Liver (tissue), 8 donors: ENCODE measurements at regions not wholly inside any gene's neighbourhood (a gene's known extent, or its start where the extent isn't known, plus 50 kb on each side); places are given as distances from the start of the nearest gene placed in this dataset.

Experiments used
- DNase-seq: peaks from one replicate; pipeline ENCODE4 v3.0.0-alpha.2; 2017; ENCODE audit warnings: low spot score
- H3K27ac ChIP-seq, 2 donors: one replicate each; pipeline ENCODE4 v1.7.0; 2013; ENCODE audit warnings: inconsistent platforms in 2 of 2, low read length in 2 of 2, control low read depth in 1 of 2, low read depth in 1 of 2, mild to moderate bottlenecking in 1 of 2
- H3K27me3 ChIP-seq, 4 donors: one replicate each; pipeline versions ENCODE4 v1.6.1 to v1.7.0; 2013; ENCODE audit warnings: low read length in 3 of 4, inconsistent platforms in 1 of 4, mild to moderate bottlenecking in 1 of 4, moderate library complexity in 1 of 4; ENCODE audit not compliant: control insufficient read depth in 4 of 4, insufficient read depth in 4 of 4
- H3K36me3 ChIP-seq, 4 donors: one replicate each; pipeline versions ENCODE4 v1.6.1 to v1.7.0; 2013; ENCODE audit warnings: low read length in 3 of 4, mild to moderate bottlenecking in 3 of 4, low read depth in 1 of 4, moderate library complexity in 1 of 4; ENCODE audit not compliant: control insufficient read depth in 4 of 4, insufficient read depth in 3 of 4
- H3K4me1 ChIP-seq, 4 donors: one replicate each; pipeline versions ENCODE4 v1.6.1 to v1.7.0; 2013; ENCODE audit warnings: low read length in 3 of 4, mild to moderate bottlenecking in 3 of 4, moderate library complexity in 1 of 4; ENCODE audit not compliant: control insufficient read depth in 4 of 4, insufficient read depth in 4 of 4
- H3K4me3 ChIP-seq, 3 donors: one replicate each; pipeline versions ENCODE4 v1.6.1 to v1.7.0; 2013; ENCODE audit warnings: low read length in 3 of 3, control low read depth in 1 of 3, low read depth in 1 of 3, mild to moderate bottlenecking in 1 of 3
- H3K9ac ChIP-seq, 2 donors: one replicate each; pipeline ENCODE4 v1.7.0; 2013; ENCODE audit warnings: low read length in 2 of 2, mild to moderate bottlenecking in 2 of 2, moderate library complexity in 2 of 2, control low read depth in 1 of 2, low read depth in 1 of 2
- H3K9me3 ChIP-seq, 4 donors: one replicate each; pipeline versions ENCODE4 v1.6.1 to v1.7.0; 2013; ENCODE audit warnings: low read length in 3 of 4; ENCODE audit not compliant: control insufficient read depth in 4 of 4
- EGR1 ChIP-seq, 2 donors: IDR thresholded peaks; 2 replicates each; pipeline ENCODE4 v1.6.1; 2016 to 2018; ENCODE audit warnings: antibody characterized with exemption in 2 of 2, low read depth in 2 of 2
- FOXA1 ChIP-seq: IDR thresholded peaks from 2 replicates; pipeline ENCODE4 v1.6.1; 2016; ENCODE audit warnings: antibody characterized with exemption
- FOXA2 ChIP-seq: IDR thresholded peaks from 2 replicates; pipeline ENCODE4 v1.6.1; 2016; ENCODE audit warnings: antibody characterized with exemption
- GABPA ChIP-seq, 2 donors: IDR thresholded peaks in 1 of 2; conservative IDR thresholded peaks in 1 of 2; 2 replicates each; pipeline ENCODE4 v1.6.1; 2016; ENCODE audit warnings: antibody characterized with exemption in 2 of 2, mild to moderate bottlenecking in 1 of 2, moderate library complexity in 1 of 2
- HNF4A ChIP-seq, 2 donors: conservative IDR thresholded peaks; 2 replicates each; pipeline ENCODE4 v1.6.1; 2016; ENCODE audit warnings: antibody characterized with exemption in 2 of 2, mild to moderate bottlenecking in 2 of 2
- HNF4G ChIP-seq: IDR thresholded peaks from 2 replicates; pipeline ENCODE4 v1.6.1; 2016; ENCODE audit warnings: antibody characterized with exemption
- JUND ChIP-seq, 2 donors: IDR thresholded peaks; 2 replicates each; pipeline ENCODE4 v1.6.1; 2016; ENCODE audit warnings: antibody characterized with exemption in 2 of 2
- NR2F2 ChIP-seq: IDR thresholded peaks from 2 replicates; pipeline ENCODE4 v1.6.1; 2016; ENCODE audit warnings: antibody characterized with exemption
- RAD21 ChIP-seq, 2 donors: IDR thresholded peaks; 2 replicates each; pipeline ENCODE4 v1.6.1; 2016; ENCODE audit warnings: antibody characterized with exemption in 2 of 2, mild to moderate bottlenecking in 2 of 2
- RXRA ChIP-seq, 2 donors: IDR thresholded peaks; 2 replicates each; pipeline ENCODE4 v1.6.1; 2017 to 2018; ENCODE audit warnings: antibody characterized with exemption in 2 of 2, mild to moderate bottlenecking in 1 of 2
- SP1 ChIP-seq: IDR thresholded peaks from 2 replicates; pipeline ENCODE4 v1.6.1; 2018; ENCODE audit warnings: antibody characterized with exemption, mild to moderate bottlenecking
- TAF1 ChIP-seq: conservative IDR thresholded peaks from 2 replicates; pipeline ENCODE4 v1.6.1; 2016; ENCODE audit warnings: antibody characterized with exemption, mild to moderate bottlenecking
- YY1 ChIP-seq: IDR thresholded peaks from 2 replicates; pipeline ENCODE4 v1.6.1; 2016; ENCODE audit warnings: antibody characterized with exemption, mild to moderate bottlenecking
- WGBS: extraction: QIAGEN DNeasy Blood & Tissue Kit; methylation state at CpG from one replicate; pipeline ENCODE4 v1.1.7; 2013; 5-methylcytosine and 5-hydroxymethylcytosine counted together
- TF ChIP-seq, protein P1 (sequence below): fragments of 150-350 bp; IDR thresholded peaks from 2 replicates; pipeline ENCODE4 v1.5.1; 2017; ENCODE audit warnings: improper control_type of control experiment, low read depth, low read length; ENCODE audit not compliant: missing input control
- TF ChIP-seq, protein P2 (sequence below): IDR thresholded peaks from 2 replicates; pipeline ENCODE4 v1.6.1; 2016; ENCODE audit warnings: antibody characterized with exemption, mild to moderate bottlenecking
- TF ChIP-seq, protein P3 (sequence below): IDR thresholded peaks from 2 replicates; pipeline ENCODE4 v1.6.1; 2016; ENCODE audit warnings: antibody characterized with exemption
- TF ChIP-seq, protein P4 (sequence below): IDR thresholded peaks from 2 replicates; pipeline ENCODE4 v1.6.1; 2016; ENCODE audit warnings: antibody characterized with exemption
- TF ChIP-seq, protein P5 (sequence below): IDR thresholded peaks from 2 replicates; pipeline ENCODE4 v1.6.1; 2016; ENCODE audit warnings: antibody characterized with exemption
- donor health status: healthy.
- donor health status: healthy.
- donor health status: healthy.
- donor health status: healthy.
- donor health status: healthy.

DNA sequence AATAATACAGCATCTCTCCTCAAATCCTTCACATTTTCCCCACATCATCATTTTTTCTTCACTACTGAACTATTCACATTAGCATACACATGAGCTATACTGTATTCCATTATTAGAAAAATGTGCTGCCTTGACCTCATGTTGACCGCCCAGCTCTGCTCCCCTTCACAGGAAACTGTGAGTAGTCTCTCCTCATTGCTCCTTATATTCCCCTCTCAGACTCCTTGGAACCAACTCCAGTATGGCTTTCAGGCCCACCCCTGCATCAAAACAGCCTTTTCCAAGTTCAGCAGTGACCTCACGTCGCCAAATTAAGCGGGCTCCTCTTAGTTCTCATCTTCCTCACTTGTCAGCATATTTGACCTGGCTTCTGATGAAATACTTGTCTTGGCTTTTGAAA lies 59.2 kb upstream of the SPAG17 start:
- no peaks in the 10 kb centered on the region for H3K4me1 ChIP-seq
- no peak overlapping the region for H3K27ac ChIP-seq
- 44% methylated on average over 4 of the region's 4 CpGs for WGBS
- peaks cover 0 to 7% (median 0%) of the 10 kb centered on the region in 4 donors for H3K27me3 ChIP-seq
- H3K9me3 ChIP-seq, result peaks cover 0 to 3% (median under 1%) of the 10 kb centered on the region in 4 donors
- TF ChIP-seq, protein P1, sequence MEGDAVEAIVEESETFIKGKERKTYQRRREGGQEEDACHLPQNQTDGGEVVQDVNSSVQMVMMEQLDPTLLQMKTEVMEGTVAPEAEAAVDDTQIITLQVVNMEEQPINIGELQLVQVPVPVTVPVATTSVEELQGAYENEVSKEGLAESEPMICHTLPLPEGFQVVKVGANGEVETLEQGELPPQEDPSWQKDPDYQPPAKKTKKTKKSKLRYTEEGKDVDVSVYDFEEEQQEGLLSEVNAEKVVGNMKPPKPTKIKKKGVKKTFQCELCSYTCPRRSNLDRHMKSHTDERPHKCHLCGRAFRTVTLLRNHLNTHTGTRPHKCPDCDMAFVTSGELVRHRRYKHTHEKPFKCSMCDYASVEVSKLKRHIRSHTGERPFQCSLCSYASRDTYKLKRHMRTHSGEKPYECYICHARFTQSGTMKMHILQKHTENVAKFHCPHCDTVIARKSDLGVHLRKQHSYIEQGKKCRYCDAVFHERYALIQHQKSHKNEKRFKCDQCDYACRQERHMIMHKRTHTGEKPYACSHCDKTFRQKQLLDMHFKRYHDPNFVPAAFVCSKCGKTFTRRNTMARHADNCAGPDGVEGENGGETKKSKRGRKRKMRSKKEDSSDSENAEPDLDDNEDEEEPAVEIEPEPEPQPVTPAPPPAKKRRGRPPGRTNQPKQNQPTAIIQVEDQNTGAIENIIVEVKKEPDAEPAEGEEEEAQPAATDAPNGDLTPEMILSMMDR, result no peak
- TF ChIP-seq GABPA (IDR thresholded peaks at IDR 0.05 in 1 of 2, conservative IDR thresholded peaks at IDR 0.05 in 1 of 2) (no peak), EGR1 (IDR thresholded peaks at IDR 0.05; ENCODE audit: low read depth in 2 of 2) (no peak), HNF4A (conservative IDR thresholded peaks at IDR 0.05) (no peak), NR2F2 (no peak), HNF4G (no peak), FOXA1 (no peak), RAD21 (IDR thresholded peaks at IDR 0.05) (no peak), JUND (IDR thresholded peaks at IDR 0.05) (no peak), YY1 (no peak)
- TF ChIP-seq, protein P2, sequence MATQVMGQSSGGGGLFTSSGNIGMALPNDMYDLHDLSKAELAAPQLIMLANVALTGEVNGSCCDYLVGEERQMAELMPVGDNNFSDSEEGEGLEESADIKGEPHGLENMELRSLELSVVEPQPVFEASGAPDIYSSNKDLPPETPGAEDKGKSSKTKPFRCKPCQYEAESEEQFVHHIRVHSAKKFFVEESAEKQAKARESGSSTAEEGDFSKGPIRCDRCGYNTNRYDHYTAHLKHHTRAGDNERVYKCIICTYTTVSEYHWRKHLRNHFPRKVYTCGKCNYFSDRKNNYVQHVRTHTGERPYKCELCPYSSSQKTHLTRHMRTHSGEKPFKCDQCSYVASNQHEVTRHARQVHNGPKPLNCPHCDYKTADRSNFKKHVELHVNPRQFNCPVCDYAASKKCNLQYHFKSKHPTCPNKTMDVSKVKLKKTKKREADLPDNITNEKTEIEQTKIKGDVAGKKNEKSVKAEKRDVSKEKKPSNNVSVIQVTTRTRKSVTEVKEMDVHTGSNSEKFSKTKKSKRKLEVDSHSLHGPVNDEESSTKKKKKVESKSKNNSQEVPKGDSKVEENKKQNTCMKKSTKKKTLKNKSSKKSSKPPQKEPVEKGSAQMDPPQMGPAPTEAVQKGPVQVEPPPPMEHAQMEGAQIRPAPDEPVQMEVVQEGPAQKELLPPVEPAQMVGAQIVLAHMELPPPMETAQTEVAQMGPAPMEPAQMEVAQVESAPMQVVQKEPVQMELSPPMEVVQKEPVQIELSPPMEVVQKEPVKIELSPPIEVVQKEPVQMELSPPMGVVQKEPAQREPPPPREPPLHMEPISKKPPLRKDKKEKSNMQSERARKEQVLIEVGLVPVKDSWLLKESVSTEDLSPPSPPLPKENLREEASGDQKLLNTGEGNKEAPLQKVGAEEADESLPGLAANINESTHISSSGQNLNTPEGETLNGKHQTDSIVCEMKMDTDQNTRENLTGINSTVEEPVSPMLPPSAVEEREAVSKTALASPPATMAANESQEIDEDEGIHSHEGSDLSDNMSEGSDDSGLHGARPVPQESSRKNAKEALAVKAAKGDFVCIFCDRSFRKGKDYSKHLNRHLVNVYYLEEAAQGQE, result no peak
- TF ChIP-seq, protein P3, sequence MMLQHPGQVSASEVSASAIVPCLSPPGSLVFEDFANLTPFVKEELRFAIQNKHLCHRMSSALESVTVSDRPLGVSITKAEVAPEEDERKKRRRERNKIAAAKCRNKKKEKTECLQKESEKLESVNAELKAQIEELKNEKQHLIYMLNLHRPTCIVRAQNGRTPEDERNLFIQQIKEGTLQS, result no peak
- DNase-seq, result no peak
- H3K4me3 ChIP-seq, result no peak overlapping the region
- H3K9ac ChIP-seq, result no peak overlapping the region
- no peaks in the 10 kb centered on the region for H3K36me3 ChIP-seq

DNA sequence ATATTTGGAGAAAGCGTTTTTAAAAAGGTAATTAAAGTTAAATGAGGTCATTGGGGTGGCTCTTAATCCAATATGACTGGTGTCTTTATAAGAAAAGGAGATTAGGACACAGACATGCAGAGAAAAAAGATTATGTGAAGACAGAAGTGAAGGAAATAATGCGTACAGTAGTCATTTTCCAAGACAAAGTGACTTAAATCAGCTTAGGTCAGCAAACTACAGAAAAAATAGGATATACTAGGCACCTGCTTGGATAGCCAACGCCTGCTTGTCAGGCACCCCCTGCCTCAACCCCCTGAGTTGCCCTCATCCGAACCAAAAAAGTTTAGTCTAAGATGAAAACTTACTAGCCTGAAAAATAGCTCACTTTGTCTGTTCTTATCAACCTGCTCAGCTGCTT lies 58.2 kb upstream of the SPAG17 start:
- peaks cover 0 to 6% (median 3%) of the 10 kb centered on the region in 4 donors for H3K9me3 ChIP-seq
- H3K27ac ChIP-seq, result no peak overlapping the region
- 61% methylated on average over 4 of the region's 4 CpGs for WGBS
- no peaks in the 10 kb centered on the region for H3K36me3 ChIP-seq
- peaks cover 0 to 7% (median 0%) of the 10 kb centered on the region in 4 donors for H3K27me3 ChIP-seq
- no peak for DNase-seq
- no peak overlapping the region for H3K4me3 ChIP-seq
- H3K4me1 ChIP-seq, result no peaks in the 10 kb centered on the region
- no peak overlapping the region for H3K9ac ChIP-seq
- TF ChIP-seq, protein P4, sequence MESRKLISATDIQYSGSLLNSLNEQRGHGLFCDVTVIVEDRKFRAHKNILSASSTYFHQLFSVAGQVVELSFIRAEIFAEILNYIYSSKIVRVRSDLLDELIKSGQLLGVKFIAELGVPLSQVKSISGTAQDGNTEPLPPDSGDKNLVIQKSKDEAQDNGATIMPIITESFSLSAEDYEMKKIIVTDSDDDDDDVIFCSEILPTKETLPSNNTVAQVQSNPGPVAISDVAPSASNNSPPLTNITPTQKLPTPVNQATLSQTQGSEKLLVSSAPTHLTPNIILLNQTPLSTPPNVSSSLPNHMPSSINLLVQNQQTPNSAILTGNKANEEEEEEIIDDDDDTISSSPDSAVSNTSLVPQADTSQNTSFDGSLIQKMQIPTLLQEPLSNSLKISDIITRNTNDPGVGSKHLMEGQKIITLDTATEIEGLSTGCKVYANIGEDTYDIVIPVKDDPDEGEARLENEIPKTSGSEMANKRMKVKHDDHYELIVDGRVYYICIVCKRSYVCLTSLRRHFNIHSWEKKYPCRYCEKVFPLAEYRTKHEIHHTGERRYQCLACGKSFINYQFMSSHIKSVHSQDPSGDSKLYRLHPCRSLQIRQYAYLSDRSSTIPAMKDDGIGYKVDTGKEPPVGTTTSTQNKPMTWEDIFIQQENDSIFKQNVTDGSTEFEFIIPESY, result no peak
- TF ChIP-seq NR2F2 (no peak), RXRA (IDR thresholded peaks at IDR 0.05) (no peak), JUND (IDR thresholded peaks at IDR 0.05) (no peak), EGR1 (IDR thresholded peaks at IDR 0.05; ENCODE audit: low read depth in 2 of 2) (no peak), FOXA2 (no peak), FOXA1 (no peak), TAF1 (no peak), HNF4G (no peak), RAD21 (IDR thresholded peaks at IDR 0.05) (no peak), GABPA (IDR thresholded peaks at IDR 0.05 in 1 of 2, conservative IDR thresholded peaks at IDR 0.05 in 1 of 2) (no peak), HNF4A (conservative IDR thresholded peaks at IDR 0.05) (no peak), SP1 (no peak), YY1 (no peak)
- TF ChIP-seq, protein P5, sequence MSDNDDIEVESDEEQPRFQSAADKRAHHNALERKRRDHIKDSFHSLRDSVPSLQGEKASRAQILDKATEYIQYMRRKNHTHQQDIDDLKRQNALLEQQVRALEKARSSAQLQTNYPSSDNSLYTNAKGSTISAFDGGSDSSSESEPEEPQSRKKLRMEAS, result no peak
- TF ChIP-seq, protein P2, result no peak
- TF ChIP-seq, protein P3, result no peak
